NCI-H2107 treated with DMSO at 0.1 percent for 48 hours (cell line): ENCODE measurements at regions not wholly inside any gene's neighbourhood (a gene's known extent, or its start where the extent isn't known, plus 50 kb on each side); places are given as distances from the start of the nearest gene placed in this dataset.

ENCODE experiments used
- DNase-seq: peaks from one replicate; lab custom pipeline; 2025; ENCODE audit not compliant: unreplicated experiment; lab: John Stamatoyannopoulos, UW

- no peak for DNase-seq
Measured at GRCh38 chr2:180174580-180174979, 167.5 kb upstream of the CWC22 start.

GRCh38 chr2:180169474-180169873 is 162.4 kb upstream of the CWC22 start:
- DNase-seq, result no peak

- no peak for DNase-seq
Measured at GRCh38 chr2:180161415-180161814, 154.3 kb upstream of the CWC22 start.

- no peak for DNase-seq
Measured at GRCh38 chr2:180159921-180160320, 152.8 kb upstream of the CWC22 start.

GRCh38 chr2:180158961-180159360 is 151.9 kb upstream of the CWC22 start:
- DNase-seq, result no peak

- DNase-seq, result no peak
Measured at GRCh38 chr2:180156651-180157050, 149.6 kb upstream of the CWC22 start.

- no peak for DNase-seq
Measured at GRCh38 chr2:180150606-180151005, 143.5 kb upstream of the CWC22 start.

- no peak for DNase-seq
Measured at GRCh38 chr2:180146541-180146940, 139.4 kb upstream of the CWC22 start.

- DNase-seq, result no peak
Measured at GRCh38 chr2:180146114-180146513, 139.0 kb upstream of the CWC22 start.

GRCh38 chr2:180145163-180145562 is 138.1 kb upstream of the CWC22 start:
- no peak for DNase-seq

- no peak for DNase-seq
Measured at GRCh38 chr2:180144338-180144813, 137.3 kb upstream of the CWC22 start.

- DNase-seq, result no peak
Measured at GRCh38 chr2:180143633-180144337, 136.7 kb upstream of the CWC22 start.

GRCh38 chr2:180141600-180141999 is 134.5 kb upstream of the CWC22 start:
- no peak for DNase-seq

GRCh38 chr2:180133736-180134135 is 126.6 kb upstream of the CWC22 start:
- no peak for DNase-seq

- no peak for DNase-seq
Measured at GRCh38 chr2:180130403-180130802, 123.3 kb upstream of the CWC22 start.

GRCh38 chr2:180128861-180129260 is 121.8 kb upstream of the CWC22 start:
- DNase-seq, result no peak

- peak; percentile 83 for DNase-seq
Measured at GRCh38 chr2:180125245-180125962, 118.3 kb upstream of the CWC22 start.

GRCh38 chr2:180124273-180125139 is 117.4 kb upstream of the CWC22 start:
- peak; percentile 36 for DNase-seq

GRCh38 chr2:180122874-180123273 is 115.8 kb upstream of the CWC22 start:
- no peak for DNase-seq

- DNase-seq, result no peak
Measured at GRCh38 chr2:180115675-180116074, 108.6 kb upstream of the CWC22 start.

GRCh38 chr2:180115269-180115668 is 108.2 kb upstream of the CWC22 start:
- DNase-seq, result no peak

GRCh38 chr2:180111901-180112300 is 104.8 kb upstream of the CWC22 start:
- no peak for DNase-seq
